GM18858 (cell line): ENCODE measurements at regions not wholly inside any gene's neighbourhood (a gene's known extent, or its start where the extent isn't known, plus 50 kb on each side); places are given as distances from the start of the nearest gene placed in this dataset.

ENCODE experiments used
- ATAC-seq: cut with Tn5 transposase; IDR thresholded peaks from one replicate; pipeline ENCODE4 v1.9.1; 2021; ENCODE audit not compliant: unreplicated experiment

GRCh38 chr10:110395350-110396283 is 90.9 kb upstream of the SMNDC1 start:
- peak; percentile 92 for ATAC-seq

GRCh38 chr10:110396284-110396651 is 91.5 kb upstream of the SMNDC1 start:
- no peak for ATAC-seq

GRCh38 chr10:110397856-110398255 is 93.1 kb upstream of the SMNDC1 start:
- no peak for ATAC-seq

GRCh38 chr10:110398419-110399105 is 93.8 kb upstream of the SMNDC1 start:
- ATAC-seq, result no peak

GRCh38 chr10:110399106-110399964 is 94.6 kb upstream of the SMNDC1 start:
- ATAC-seq, result no peak

GRCh38 chr10:110399965-110400933 is 95.5 kb upstream of the SMNDC1 start:
- ATAC-seq, result no peak

GRCh38 chr10:110401401-110402076 is 96.2 kb upstream of the DUSP5 start:
- ATAC-seq, result no peak

GRCh38 chr10:110402077-110402416 is 95.7 kb upstream of the DUSP5 start:
- no peak for ATAC-seq

GRCh38 chr10:110403593-110403992 is 94.1 kb upstream of the DUSP5 start:
- ATAC-seq, result no peak

- ATAC-seq, result no peak
These were observed 93.3 kb upstream of the DUSP5 start for GRCh38 chr10:110404413-110404812.

- no peak for ATAC-seq
These were observed 92.9 kb upstream of the DUSP5 start for GRCh38 chr10:110404825-110405224.

GRCh38 chr10:110405380-110405779 is 92.3 kb upstream of the DUSP5 start:
- ATAC-seq, result no peak

- ATAC-seq, result no peak
These were observed 90.2 kb upstream of the DUSP5 start for GRCh38 chr10:110407301-110408170.

GRCh38 chr10:110408203-110408871 is 89.4 kb upstream of the DUSP5 start:
- ATAC-seq, result no peak

- ATAC-seq, result no peak
These were observed 88.8 kb upstream of the DUSP5 start for GRCh38 chr10:110408943-110409342.

- ATAC-seq, result no peak
These were observed 88.2 kb upstream of the DUSP5 start for GRCh38 chr10:110409488-110409887.

GRCh38 chr10:110409926-110410325 is 87.8 kb upstream of the DUSP5 start:
- peak; percentile 29 for ATAC-seq

GRCh38 chr10:110410329-110411046 is 87.2 kb upstream of the DUSP5 start:
- ATAC-seq, result no peak
